Inferior parietal cortex (tissue), 1 donor: ENCODE measurements at regions not wholly inside any gene's neighbourhood (a gene's known extent, or its start where the extent isn't known, plus 50 kb on each side); places are given as distances from the start of the nearest gene placed in this dataset.

Experiments used
- DNase-seq: peaks from one replicate; pipeline ENCODE4 v3.0.0-alpha.2; 2016; ENCODE audit errors: extremely low spot score

- no peak for DNase-seq
Measured at GRCh38 chr5:125496393-125496792, 750.0 kb upstream of the ZNF608 start.

GRCh38 chr5:125497651-125498050 lies 751.2 kb upstream of the ZNF608 start:
- DNase-seq = no peak

GRCh38 chr5:125499636-125500332 lies 753.3 kb upstream of the ZNF608 start:
- DNase-seq = peak; percentile 77

- no peak for DNase-seq
Measured at GRCh38 chr5:125501396-125501795, 755.0 kb upstream of the ZNF608 start.

- DNase-seq = no peak
Measured at GRCh38 chr5:125503946-125504345, 757.5 kb upstream of the ZNF608 start.

DNA sequence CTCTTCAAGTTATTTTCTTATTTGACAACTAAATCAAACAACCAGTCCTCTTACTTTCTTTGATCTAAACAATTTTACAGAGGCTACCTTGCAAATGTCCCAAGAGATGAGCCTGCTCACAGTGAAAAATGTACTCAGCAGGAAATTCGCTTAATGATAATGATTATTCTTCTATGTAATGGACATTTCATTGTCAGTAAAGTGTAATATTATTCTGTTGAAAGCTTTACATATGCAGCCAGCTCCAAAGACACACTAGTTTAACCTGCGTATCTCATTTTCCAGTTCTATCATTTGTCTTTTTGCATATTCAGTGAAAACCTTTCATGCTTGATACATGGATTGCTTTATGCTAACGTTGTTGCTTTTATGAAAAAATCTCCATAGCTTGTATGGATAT lies 758.7 kb upstream of the ZNF608 start:
- DNase-seq = no peak

DNA sequence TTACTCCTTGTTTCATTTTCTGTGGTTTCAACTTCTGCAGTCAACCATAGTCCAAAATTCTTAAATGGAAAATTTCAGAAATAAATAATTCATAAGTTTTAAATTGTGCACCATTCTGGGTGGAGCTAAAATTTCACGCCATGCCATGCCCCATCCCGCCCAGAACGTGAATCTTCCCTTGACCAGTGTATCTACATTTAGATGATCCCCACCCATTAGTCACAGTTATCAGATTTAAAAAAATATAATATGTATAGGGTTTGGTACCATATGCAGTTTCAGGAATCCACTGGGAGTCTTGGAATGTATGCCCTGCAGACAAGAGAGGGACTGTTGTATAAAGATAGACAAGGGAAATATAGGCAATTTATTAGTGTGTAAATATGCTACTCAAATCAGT lies 759.7 kb upstream of the ZNF608 start:
- DNase-seq = no peak

DNA sequence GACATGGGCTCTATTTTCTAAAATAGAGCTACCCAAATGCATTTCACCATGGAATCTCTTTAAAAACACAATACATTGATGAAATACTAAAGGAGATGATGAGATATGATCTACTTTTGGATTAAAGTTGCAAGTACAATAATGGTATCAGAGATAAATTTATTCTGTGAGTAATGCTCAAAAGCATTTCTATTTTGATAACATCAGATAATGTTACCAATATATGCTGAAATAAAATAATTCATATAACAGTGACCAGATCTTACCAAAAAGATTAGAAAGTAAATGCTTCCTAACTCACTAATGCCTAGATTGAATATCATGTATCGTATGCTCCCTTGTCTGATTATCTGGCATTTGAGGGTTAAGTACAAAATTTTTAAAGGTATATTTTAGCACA lies 761.8 kb upstream of the ZNF608 start:
- no peak for DNase-seq

DNA sequence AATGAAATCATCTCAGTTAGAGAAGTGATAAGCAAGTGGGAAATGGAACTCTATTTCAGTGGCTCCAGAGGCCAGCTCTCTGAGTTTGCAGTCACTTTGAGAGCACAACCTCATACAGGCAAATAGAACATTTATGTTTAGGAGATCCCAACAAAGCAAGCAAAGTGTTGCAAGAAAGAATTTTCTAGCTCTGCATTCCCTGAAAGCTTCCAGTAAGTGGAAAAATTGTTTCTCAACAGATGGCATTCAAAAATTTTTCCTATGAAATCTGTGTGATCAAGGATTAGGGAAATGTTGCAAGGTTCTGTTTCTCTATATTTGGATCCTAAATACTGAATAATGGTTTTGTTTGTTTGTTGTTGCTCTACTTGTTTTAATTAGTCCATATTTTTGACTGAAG lies 764.2 kb upstream of the ZNF608 start:
- no peak for DNase-seq

GRCh38 chr5:125517973-125518550 lies 771.6 kb upstream of the ZNF608 start:
- DNase-seq = no peak

DNA sequence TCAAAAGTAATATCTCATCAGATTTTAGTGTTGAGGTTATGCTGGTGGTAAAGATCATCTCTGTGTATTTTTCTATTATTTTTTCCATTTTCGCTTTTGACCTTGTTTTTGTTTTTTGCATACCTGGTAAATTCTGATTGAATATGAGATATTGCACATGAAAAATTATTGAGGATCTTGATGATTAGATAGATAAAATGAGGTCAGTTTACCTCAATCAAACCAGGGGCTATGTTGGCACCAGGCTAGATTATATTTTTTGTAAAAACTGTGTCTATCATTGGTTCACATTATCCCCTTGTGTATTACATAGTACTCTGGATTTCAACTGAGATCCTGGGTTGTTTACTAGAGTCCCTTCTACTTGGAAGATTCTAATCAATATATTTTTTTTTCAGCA lies 774.9 kb upstream of the ZNF608 start:
- DNase-seq = no peak

GRCh38 chr5:125525356-125525755 lies 778.9 kb upstream of the ZNF608 start:
- no peak for DNase-seq

GRCh38 chr5:125526966-125527365 lies 780.5 kb upstream of the ZNF608 start:
- no peak for DNase-seq

GRCh38 chr5:125528881-125529280 lies 782.4 kb upstream of the ZNF608 start:
- DNase-seq = no peak

DNA sequence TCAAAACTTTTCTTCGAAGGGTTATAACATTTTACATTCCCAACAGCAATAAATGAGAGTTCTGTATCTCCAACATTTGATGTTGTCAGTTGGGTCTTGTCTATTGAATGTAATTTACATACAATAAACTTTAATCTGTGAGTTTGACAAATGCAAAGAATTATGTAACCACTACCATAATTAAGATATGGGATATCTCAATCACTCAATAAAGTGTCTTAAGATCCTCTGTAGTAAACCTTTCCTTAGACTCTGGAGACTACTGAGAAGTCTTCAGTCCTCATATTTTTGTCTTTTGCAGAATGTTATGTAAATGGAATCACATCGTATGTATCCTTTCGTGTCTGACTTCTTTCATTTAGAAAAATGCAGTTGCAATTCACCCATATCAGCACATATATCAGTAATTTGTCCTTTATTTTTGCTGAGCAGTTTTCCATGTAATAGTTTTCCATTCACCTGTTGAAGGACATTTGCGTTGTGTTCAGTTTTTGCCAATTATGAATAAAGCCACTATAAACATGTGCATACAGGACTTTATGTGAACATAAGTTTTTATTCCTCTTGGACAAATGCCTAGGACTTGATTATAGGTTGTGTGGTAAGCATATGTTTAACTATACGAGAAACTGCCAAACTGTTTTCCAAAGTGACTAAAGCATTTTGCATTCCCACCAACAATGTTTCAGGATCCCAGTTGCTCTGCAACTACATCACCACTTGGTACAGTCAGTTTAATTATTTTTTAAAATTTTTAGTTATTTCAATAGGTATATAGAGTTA lies 784.6 kb upstream of the ZNF608 start:
- no peak for DNase-seq

DNA sequence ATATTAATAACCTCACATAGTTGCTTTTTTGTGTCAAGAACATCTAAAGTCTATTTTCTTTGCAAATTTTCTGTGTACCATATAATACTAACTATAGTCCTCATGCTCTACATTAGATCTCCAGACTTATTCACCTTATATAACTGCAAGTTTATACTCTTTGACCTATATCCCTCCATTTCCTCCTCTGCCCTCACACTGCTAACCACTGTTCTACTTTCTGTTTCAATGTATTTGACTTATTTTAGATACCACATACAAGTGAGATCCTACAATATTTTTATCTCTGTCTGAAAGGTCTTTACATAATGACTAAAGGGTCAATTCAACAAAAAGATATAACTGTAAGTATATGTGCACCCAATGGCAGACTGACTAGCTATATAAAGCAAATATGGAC lies 789.7 kb upstream of the ZNF608 start:
- DNase-seq = no peak

DNA sequence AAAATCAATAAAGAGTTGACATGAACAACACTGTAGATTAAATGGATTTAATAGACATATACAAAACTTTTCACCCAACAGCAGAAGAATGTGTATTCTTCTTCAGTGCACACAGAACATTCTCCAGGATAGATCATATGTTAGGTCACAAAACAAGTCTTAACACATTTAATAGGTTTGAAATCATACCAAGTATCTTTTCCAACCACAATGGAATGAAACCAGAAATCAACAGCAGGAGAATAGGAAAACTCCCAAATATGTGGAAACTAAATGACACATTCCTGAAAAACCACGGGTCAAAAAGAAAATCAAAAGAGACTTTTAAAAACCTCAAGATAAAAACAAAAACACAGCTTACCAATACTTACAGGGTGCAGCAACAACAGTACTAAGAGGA lies 790.1 kb upstream of the ZNF608 start:
- no peak for DNase-seq

GRCh38 chr5:125537661-125538060 lies 791.2 kb upstream of the ZNF608 start:
- no peak for DNase-seq

GRCh38 chr5:125538469-125538868 lies 792.0 kb upstream of the ZNF608 start:
- no peak for DNase-seq

- no peak for DNase-seq
Measured at GRCh38 chr5:125541085-125541484, 794.6 kb upstream of the ZNF608 start.

DNA sequence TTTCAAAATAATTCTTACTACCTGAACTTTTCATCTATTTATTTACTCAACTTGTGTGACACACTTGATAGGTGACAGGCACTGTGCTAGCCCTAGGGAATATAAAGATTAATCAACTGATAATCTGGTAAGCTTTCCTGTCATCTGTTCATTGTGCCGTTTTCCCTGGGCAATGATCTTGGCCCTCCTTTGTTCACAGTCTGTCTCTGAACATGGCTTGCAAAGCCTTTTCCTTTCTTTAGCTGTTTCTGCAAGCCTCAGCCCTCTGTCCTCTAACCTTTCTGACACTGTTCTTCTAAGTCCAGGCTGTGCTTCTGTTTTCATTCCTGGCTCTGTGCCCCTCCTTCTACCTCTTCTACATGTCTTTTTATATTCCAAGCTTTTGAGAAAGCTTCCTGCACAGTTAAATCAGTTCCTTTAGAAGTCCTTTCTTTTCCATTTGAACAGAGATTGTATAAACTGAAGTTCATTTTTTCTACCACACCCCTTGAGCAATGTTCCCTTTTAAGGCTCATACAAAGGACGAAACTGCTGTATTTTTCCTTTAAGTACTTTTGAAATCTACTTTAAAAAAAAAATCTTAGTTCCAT lies 803.0 kb upstream of the ZNF608 start:
- DNase-seq = no peak

DNA sequence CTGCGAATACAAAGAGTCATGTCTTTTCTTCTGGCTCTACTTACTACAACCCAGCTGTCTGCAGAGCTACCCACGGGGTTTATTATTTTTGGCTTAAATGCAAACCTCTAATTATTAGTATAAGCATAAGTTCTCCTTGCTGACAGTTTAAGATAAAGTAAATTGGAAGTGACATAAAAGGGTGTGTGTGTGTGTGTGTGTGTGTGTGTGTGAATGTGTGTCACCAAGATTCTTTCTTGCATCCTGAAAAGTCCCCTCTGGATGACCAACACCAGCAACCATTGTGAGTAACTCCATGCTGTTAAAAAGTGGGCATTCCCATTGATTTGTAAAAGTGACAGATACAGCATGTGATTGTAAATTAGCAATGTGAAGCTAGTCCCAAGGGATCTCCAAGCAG lies 803.8 kb upstream of the ZNF608 start:
- DNase-seq = no peak

DNA sequence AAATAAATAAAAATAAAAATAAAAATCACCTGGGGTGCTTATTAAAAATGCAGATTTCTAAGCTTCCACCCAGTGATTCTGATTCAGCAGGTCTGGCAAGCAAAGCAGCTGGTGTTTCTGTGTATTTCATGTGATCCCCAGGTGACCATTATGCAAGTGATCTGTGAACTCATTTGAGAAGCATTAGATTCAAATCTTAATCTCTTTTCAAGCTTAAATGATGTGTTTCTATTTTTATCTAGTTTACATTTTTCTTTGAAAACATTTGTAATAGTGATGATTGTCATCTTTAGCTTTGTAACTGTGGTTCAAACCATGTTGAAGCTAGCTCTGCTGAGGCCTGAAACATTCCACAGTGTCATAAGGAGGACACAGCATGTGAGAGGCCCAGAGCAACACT lies 804.8 kb upstream of the ZNF608 start:
- DNase-seq = no peak
